AG10803 (cell line): ENCODE measurements at regions not wholly inside any gene's neighbourhood (a gene's known extent, or its start where the extent isn't known, plus 50 kb on each side); places are given as distances from the start of the nearest gene placed in this dataset.

ENCODE experiments used
- DNase-seq: peaks from one replicate; pipeline ENCODE4 v3.0.0; 2010; ENCODE audit warnings: low read depth
- H3K4me3 ChIP-seq: 2 replicates; pipeline ENCODE4 v1.5.1; 2011; ENCODE audit warnings: mild to moderate bottlenecking, low read length, control low read depth
- TF ChIP-seq, protein P1 (sequence below): conservative IDR thresholded peaks from 2 replicates; pipeline ENCODE4 v1.5.1; 2011; ENCODE audit warnings: mild to moderate bottlenecking, low read length, control low read depth, inconsistent platforms

DNA sequence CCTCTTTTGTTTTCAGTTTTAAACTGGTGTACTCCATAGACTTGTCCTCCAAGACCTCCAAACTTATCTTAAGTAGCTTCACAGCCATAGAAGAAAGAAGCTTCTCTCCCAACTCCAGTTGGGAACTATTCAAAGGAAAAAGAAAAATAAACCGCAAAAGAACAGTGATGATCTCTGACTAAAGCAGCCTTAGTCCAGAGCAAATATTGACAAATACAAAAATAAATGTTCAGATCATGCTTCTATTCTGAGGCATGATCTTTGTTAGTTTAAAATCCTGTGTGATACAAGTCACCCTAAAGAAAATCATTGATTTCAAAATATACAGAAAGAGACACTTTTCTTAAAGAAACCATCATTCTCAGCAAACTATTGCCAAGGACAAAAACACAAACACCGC is 373.0 kb upstream of the SMIM30 start:
- no peak for DNase-seq
- TF ChIP-seq, protein P1, sequence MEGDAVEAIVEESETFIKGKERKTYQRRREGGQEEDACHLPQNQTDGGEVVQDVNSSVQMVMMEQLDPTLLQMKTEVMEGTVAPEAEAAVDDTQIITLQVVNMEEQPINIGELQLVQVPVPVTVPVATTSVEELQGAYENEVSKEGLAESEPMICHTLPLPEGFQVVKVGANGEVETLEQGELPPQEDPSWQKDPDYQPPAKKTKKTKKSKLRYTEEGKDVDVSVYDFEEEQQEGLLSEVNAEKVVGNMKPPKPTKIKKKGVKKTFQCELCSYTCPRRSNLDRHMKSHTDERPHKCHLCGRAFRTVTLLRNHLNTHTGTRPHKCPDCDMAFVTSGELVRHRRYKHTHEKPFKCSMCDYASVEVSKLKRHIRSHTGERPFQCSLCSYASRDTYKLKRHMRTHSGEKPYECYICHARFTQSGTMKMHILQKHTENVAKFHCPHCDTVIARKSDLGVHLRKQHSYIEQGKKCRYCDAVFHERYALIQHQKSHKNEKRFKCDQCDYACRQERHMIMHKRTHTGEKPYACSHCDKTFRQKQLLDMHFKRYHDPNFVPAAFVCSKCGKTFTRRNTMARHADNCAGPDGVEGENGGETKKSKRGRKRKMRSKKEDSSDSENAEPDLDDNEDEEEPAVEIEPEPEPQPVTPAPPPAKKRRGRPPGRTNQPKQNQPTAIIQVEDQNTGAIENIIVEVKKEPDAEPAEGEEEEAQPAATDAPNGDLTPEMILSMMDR = no peak

DNA sequence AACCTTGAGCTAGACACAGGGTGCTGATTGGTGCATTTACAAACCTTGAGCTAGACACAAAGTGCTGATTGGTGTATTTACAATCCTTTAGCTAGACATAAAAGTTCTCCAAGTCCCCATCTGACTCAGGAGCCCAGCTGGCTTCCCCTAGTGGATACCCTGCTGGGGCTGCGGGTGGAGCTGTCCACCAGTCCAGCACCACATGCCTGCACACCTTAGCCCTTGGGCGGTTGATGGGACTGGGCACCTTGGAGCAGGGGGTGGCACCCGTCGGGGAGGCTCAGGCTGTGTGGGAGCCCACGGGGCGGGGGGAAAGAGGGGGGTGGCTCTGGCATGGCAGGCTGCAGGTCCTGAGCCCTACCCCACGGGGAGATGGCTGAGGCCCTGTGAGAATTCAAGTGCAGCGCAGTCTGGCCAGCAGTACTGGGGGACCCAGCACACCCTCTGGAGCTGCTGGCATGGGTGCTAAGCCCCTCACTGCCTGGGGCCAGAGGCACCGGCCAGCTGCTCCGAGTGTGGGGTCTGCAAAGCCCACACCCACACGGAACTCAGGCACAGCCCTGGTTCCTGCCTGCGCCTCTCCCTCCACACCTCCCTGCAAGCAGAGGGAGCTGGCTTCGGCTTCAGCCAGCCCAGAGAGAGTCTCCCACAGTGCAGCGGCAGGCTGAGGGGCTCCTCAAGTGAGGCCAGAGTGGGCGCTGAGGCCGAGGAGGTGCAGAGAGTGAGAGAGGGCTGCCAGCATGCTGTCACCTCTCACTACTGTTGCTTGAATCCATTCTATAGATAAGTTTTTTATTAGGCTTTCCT is 369.8 kb upstream of the SMIM30 start:
- H3K4me3 ChIP-seq = no peak overlapping the region
- TF ChIP-seq, protein P1 = no peak
- no peak for DNase-seq

More for the DNA sequence above, 373.0 kb upstream of the SMIM30 start:
- H3K4me3 ChIP-seq = no peak overlapping the region

DNA sequence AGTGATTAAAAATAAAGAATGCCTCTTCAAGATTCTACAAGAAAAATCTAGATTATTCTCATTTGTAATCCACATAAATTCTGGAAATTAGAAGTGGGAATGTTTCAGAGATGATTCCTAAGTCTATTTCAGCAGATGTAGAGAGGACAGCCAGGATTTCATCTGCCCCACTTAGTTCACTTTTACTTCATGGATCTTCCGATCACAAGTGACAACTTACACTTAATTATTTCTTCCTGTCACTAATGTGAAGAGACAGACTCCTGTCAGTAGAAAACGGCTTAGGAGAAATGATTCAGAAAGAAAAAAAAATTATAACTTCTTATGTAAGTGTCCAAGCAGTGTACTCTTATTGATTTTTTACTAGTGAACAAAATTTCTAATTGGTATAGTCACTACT is 368.2 kb upstream of the SMIM30 start:
- no peak for DNase-seq
- TF ChIP-seq, protein P1 = no peak
- H3K4me3 ChIP-seq = no peak overlapping the region

DNA sequence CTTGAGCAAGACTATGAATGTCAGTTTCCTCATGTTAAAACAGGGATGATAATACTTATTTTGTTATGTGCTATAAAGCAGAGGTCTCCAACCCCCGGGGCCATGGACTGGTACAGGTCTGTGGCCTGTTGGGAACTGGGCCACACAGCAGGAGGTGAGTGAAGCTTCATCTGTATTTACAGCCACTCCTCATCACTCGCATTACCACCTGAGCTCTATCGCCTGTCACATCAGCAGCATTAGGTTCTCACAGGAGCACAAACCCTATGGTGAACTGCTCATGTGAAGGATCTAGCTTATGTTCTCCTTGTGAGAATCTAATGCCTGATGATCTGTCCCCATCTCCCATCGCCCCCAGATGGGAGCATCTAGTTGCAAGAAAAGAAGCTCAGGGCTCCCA is 365.3 kb upstream of the SMIM30 start:
- no peak for DNase-seq
- TF ChIP-seq, protein P1 = no peak
- H3K4me3 ChIP-seq = no peak overlapping the region

DNA sequence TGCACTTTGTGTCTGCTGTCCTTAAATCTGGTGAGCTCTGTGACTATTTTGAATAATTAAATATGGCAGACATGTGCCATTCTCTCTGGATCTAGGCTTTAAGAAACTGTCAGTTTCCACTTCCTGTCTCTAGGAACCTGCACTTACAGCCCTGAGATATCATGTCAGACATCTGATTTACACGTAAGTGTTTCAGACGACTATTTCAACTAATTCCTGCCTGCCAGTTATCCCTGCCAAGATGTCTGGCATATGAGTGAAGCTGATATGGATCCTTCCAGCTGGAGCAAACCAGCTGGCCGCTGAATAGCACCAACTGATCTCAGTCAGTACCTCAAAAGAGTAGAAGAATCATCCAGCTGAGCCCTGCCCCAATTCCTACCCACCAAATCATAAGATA is 362.2 kb upstream of the SMIM30 start:
- H3K4me3 ChIP-seq = no peak overlapping the region
- TF ChIP-seq, protein P1 = no peak
- no peak for DNase-seq

DNA sequence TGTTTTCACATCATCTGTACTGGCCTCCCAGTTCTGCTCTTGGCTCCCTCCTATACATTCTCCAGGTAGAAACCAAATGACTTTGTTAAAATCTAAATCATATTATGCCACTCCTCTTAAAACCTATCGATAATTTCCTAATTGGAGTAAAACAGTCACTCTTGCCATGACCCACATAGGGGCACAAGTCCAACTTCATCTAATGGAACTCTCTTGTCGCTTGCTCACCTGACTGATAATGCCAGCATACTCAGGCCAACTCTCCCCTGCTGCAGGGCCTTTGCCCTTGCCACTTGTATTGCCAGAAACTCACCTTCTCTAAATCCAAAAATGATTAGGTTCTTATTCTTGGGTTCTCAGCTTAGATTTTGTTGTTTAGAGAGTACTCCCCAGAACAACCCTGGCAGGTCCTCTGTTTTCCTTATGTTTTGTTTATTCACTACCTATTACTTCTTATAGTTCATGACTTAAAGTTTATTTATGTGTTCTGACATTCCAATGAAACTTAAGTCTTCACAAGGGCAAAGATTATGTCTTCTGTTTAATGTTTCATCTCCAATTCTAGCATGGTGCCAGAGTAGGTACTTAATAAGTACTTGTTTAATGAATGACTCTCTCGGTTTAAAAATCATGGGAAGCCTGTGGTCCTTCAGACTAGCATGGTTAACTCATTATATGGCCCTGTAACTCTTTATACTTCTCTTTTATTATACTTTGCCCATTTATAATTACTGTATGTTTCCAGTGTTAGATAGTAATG is 345.9 kb upstream of the SMIM30 start:
- no peak overlapping the region for H3K4me3 ChIP-seq
- no peak for DNase-seq
- TF ChIP-seq, protein P1 = no peak

DNA sequence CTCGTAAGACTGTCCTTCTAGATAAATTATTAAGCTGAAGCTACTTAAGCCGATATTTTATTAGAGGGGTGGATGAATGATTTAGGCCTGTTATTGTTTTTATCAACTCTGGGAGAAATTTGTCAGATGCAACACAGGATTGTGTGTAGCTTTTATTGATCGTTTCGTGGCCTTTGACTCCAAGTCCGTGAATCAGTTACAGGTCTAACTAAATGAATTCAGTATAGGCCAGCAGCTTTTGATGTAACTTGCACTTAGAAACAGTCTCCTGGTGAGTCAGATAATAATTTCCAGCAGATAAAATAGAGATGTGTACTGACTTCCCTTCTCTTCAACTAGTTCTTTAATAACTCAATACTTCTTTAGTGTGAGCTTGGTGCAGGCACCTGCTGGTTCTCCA is 341.7 kb upstream of the SMIM30 start:
- H3K4me3 ChIP-seq = no peak overlapping the region
- DNase-seq = no peak
- TF ChIP-seq, protein P1 = no peak
